Mesothelial cell of epicardium (in vitro differentiated cells): ENCODE measurements at regions not wholly inside any gene's neighbourhood (a gene's known extent, or its start where the extent isn't known, plus 50 kb on each side); places are given as distances from the start of the nearest gene placed in this dataset.

Source experiments
- DNase-seq, 2 experiments: peaks; one replicate each; pipeline ENCODE4 v3.0.0; 2021; ENCODE audit warnings: low spot score in 2 of 2; ENCODE audit not compliant: unreplicated experiment in 2 of 2
- H3K27ac Mint-ChIP-seq: 2 replicates; pipeline ENCODE4 v1.8.0; 2021; ENCODE audit warnings: mixed read lengths
- H3K27me3 Mint-ChIP-seq: 2 replicates; pipeline ENCODE4 v1.8.0; 2021; ENCODE audit warnings: low read depth, mixed read lengths
- H3K36me3 Mint-ChIP-seq: 2 replicates; pipeline ENCODE4 v1.8.0; 2021; ENCODE audit warnings: mixed read lengths
- H3K4me1 Mint-ChIP-seq: 2 replicates; pipeline ENCODE4 v1.8.0; 2021; ENCODE audit warnings: mixed read lengths
- H3K4me3 Mint-ChIP-seq: 2 replicates; pipeline ENCODE4 v1.8.0; 2021; ENCODE audit warnings: mild to moderate bottlenecking, moderate library complexity, mixed read lengths
- H3K9me3 Mint-ChIP-seq: 2 replicates; pipeline ENCODE4 v1.8.0; 2021; ENCODE audit warnings: mixed read lengths
- TF ChIP-seq, protein P1 (sequence below): fragments of 200-600 bp; sonication (generic); IDR thresholded peaks from one replicate; pipeline ENCODE4 v1.5.0; 2021; ENCODE audit warnings: antibody characterized with exemption; ENCODE audit not compliant: unreplicated experiment

DNA sequence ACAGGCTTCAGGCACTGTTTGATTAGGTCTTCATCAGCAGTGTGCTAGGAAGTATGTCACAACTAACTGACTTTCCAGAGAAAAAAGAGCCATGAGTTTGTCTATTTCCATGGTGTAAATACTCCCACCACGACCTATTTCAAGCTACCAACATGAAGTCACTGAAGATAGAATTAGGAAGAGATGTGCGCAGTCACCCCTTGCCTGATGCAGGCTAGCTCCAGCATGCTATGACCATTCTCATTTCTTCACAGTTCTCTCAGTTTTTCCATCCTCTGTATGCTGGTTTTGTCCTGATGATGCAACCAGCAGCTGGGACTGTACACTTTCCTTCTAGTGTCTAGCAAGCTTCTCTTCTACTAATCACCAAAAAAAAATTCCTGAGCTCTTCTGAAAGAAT is 191.6 kb upstream of the NUDT4 start:
- Mint-ChIP-seq H3K4me1 (peaks cover 15% of the 10 kb centered on the region), H3K27ac (no peak overlapping the region), H3K27me3 (no peaks in the 10 kb centered on the region), H3K36me3 (no peaks in the 10 kb centered on the region), H3K9me3 (no peaks in the 10 kb centered on the region), H3K4me3 (no peak overlapping the region)
- DNase-seq, result no peak
- TF ChIP-seq, protein P1, sequence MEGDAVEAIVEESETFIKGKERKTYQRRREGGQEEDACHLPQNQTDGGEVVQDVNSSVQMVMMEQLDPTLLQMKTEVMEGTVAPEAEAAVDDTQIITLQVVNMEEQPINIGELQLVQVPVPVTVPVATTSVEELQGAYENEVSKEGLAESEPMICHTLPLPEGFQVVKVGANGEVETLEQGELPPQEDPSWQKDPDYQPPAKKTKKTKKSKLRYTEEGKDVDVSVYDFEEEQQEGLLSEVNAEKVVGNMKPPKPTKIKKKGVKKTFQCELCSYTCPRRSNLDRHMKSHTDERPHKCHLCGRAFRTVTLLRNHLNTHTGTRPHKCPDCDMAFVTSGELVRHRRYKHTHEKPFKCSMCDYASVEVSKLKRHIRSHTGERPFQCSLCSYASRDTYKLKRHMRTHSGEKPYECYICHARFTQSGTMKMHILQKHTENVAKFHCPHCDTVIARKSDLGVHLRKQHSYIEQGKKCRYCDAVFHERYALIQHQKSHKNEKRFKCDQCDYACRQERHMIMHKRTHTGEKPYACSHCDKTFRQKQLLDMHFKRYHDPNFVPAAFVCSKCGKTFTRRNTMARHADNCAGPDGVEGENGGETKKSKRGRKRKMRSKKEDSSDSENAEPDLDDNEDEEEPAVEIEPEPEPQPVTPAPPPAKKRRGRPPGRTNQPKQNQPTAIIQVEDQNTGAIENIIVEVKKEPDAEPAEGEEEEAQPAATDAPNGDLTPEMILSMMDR, result no peak

DNA sequence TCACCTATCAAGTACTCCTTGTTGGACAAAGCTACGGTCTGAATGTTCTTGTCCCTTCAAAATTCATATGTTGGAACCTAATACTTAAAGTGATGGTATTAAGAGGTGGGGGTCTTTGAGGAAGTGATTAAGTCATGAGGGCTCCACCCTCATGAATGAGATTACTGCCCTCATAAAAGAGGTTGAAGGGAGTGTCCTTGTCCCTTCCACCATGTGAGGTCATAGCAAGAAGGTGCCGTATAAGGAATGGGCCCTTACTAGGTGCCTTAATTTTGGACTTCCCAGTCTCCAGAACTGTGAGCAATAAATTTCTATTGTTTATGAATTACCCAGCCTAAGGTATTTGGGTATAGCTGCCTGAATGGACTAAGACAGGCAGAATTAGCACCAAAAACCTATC is 191.1 kb upstream of the NUDT4 start:
- TF ChIP-seq, protein P1, result no peak
- Mint-ChIP-seq H3K36me3 (no peaks in the 10 kb centered on the region), H3K9me3 (no peaks in the 10 kb centered on the region), H3K27ac (no peak overlapping the region), H3K27me3 (no peaks in the 10 kb centered on the region), H3K4me3 (no peak overlapping the region), H3K4me1 (peaks cover 13% of the 10 kb centered on the region)
- DNase-seq, result no peak

GRCh38 chr12:93191423-93191822 is 186.3 kb upstream of the NUDT4 start:
- Mint-ChIP-seq H3K27ac (no peak overlapping the region), H3K27me3 (no peaks in the 10 kb centered on the region), H3K4me1 (peaks cover 11% of the 10 kb centered on the region), H3K9me3 (peaks cover 8% of the 10 kb centered on the region), H3K4me3 (no peak overlapping the region), H3K36me3 (peaks cover 5% of the 10 kb centered on the region)
- TF ChIP-seq, protein P1, result no peak
- no peak for DNase-seq

DNA sequence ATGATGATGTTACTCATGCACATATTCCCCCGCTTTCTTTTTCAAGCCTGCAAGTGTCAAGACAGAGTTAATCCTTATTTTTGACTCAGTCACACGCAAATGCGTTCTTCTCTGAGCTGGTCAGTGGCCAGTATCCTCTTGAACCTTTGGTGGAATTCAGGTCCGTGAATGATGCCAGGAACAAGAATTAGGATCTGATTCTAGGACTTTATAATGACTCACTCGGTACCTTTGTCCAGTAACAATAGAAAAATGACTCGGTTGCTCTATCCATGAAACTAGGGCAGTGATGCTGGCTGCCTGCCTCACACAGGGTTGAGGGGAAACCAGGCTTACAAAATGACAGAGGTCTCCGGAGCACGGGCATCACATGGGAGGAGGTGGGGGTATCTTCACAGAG is 185.8 kb upstream of the NUDT4 start:
- Mint-ChIP-seq H3K36me3 (peaks cover 5% of the 10 kb centered on the region), H3K4me3 (no peak overlapping the region), H3K27me3 (no peaks in the 10 kb centered on the region), H3K4me1 (peaks cover 17% of the 10 kb centered on the region), H3K9me3 (peaks cover 8% of the 10 kb centered on the region), H3K27ac (no peak overlapping the region)
- TF ChIP-seq, protein P1, result no peak
- no peak for DNase-seq

GRCh38 chr12:93192878-93193277 is 184.8 kb upstream of the NUDT4 start:
- H3K27ac Mint-ChIP-seq, result no peak overlapping the region
- no peak overlapping the region for H3K4me3 Mint-ChIP-seq
- H3K36me3 Mint-ChIP-seq, result peaks cover 5% of the 10 kb centered on the region
- H3K4me1 Mint-ChIP-seq, result peaks cover 26% of the 10 kb centered on the region
- DNase-seq, result no peak
- H3K9me3 Mint-ChIP-seq, result peaks cover 8% of the 10 kb centered on the region
- no peaks in the 10 kb centered on the region for H3K27me3 Mint-ChIP-seq
- TF ChIP-seq, protein P1, result no peak

DNA sequence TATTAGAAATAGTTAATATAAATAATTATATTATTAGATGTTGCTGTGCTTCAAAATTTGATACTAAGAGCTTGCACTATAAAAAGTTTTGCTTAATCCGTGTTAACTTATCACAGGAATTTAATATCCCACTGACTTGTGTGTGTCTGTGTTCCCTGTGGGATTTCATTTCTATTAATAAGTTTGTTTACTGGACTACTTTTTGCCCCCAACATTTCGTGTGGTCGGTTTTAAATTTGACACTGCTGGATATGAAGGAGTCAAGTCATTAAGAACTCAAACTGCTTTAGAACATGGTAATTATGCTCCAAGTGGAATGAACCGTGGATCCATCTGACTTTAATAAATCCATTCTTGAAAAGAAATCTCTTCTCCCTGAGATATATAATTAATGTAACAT is 182.2 kb upstream of the NUDT4 start:
- Mint-ChIP-seq H3K27me3 (no peaks in the 10 kb centered on the region), H3K4me1 (peaks cover 42% of the 10 kb centered on the region), H3K27ac (no peak overlapping the region), H3K36me3 (peaks cover 5% of the 10 kb centered on the region), H3K4me3 (no peak overlapping the region), H3K9me3 (peaks cover 8% of the 10 kb centered on the region)
- no peak for DNase-seq
- TF ChIP-seq, protein P1, result no peak
